ENCODE measurements at regions not wholly inside any gene's neighbourhood (a gene's known extent, or its start where the extent isn't known, plus 50 kb on each side); places are given as distances from the start of the nearest gene placed in this dataset.

DNA sequence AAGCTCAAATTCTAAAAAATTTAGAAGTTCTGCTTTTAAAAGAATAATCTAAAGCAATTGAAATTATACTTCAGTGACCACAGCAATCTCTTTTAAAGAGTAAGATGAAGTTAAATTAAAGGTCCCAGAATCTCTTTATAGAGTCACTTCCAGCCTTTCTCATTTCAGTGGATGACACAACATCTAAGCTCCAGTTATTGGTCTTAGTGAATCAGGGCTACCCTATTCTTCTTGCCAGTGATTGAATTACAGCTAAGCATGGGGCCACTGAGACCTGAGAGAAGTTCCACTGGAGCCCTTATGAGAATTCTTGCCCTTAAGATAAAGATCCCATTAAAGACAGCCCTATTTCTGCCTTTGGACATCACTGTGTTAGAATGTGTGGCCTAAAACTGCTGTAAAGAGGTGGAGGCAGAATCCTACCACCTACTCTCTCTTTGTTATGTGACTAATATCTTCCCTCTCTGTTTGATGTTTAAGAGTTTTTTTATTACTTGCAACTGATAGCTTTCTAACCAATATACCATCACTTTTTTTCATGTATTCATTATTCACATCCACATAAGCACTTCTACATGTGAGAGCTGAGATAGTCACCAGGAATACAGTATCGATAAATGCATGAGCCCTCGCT lies 128.6 kb downstream of the UNC5CL start:
- Histone ChIP-seq H3K27ac (replicated peaks in 1 of 4) (no peak overlapping the region), H3K9me3 (no peaks in the 10 kb centered on the region), H3K27me3 (no peaks in the 10 kb centered on the region), H3K36me3 (no peaks in the 10 kb centered on the region), H3K4me1 (peaks cover 8 to 12% (median 11%) of the 10 kb centered on the region in 4 donors), H3K4me3 (no peak overlapping the region)
- no peak for DNase-seq (ENCODE audit: extremely low spot score)
- 92% methylated on average over 2 of the region's 2 CpGs for WGBS
- TF ChIP-seq POLR2AphosphoS5 (IDR thresholded peaks at IDR 0.05): no peak
- TF ChIP-seq, protein P1, sequence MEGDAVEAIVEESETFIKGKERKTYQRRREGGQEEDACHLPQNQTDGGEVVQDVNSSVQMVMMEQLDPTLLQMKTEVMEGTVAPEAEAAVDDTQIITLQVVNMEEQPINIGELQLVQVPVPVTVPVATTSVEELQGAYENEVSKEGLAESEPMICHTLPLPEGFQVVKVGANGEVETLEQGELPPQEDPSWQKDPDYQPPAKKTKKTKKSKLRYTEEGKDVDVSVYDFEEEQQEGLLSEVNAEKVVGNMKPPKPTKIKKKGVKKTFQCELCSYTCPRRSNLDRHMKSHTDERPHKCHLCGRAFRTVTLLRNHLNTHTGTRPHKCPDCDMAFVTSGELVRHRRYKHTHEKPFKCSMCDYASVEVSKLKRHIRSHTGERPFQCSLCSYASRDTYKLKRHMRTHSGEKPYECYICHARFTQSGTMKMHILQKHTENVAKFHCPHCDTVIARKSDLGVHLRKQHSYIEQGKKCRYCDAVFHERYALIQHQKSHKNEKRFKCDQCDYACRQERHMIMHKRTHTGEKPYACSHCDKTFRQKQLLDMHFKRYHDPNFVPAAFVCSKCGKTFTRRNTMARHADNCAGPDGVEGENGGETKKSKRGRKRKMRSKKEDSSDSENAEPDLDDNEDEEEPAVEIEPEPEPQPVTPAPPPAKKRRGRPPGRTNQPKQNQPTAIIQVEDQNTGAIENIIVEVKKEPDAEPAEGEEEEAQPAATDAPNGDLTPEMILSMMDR (IDR thresholded peaks at IDR 0.05): no peak
- no peak for TF ChIP-seq EP300 (IDR thresholded peaks at IDR 0.05)
- TF ChIP-seq POLR2A (IDR thresholded peaks at IDR 0.05; ENCODE audit: low read depth): no peak
- intact Hi-C loops (cut with DNase I): no loop called here

DNA sequence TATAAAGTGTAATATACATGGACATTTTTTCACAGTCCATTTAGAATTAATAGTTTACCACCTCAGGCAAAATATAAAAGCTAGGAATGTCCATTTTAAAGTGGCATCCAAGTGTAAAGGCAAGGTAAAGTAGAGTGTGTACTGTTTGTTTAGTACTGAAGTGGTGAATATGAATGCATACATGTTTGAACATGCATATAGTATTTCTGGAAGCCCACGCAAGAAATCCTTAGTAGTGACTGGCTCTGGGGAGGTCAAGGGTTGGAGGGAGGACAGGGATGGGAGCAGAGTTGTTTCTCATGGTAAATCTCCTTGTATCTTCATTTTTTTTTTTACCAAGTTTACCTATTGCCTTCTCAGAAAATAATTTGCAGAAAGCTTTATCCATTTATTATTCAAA lies 129.2 kb downstream of the UNC5CL start:
- no peak overlapping the region for H3K27ac ChIP-seq (replicated peaks in 1 of 4)
- no peaks in the 10 kb centered on the region for H3K9me3 ChIP-seq
- no peaks in the 10 kb centered on the region for H3K36me3 ChIP-seq
- no peak for DNase-seq (ENCODE audit: extremely low spot score)
- no peaks in the 10 kb centered on the region for H3K27me3 ChIP-seq
- TF ChIP-seq POLR2AphosphoS5 (IDR thresholded peaks at IDR 0.05): no peak
- TF ChIP-seq POLR2A (IDR thresholded peaks at IDR 0.05; ENCODE audit: low read depth): no peak
- no peak for TF ChIP-seq EP300 (IDR thresholded peaks at IDR 0.05)
- TF ChIP-seq, protein P1 (IDR thresholded peaks at IDR 0.05): no peak
- 100% methylated on average over 1 of the region's 1 CpG for WGBS
- no peak overlapping the region for H3K4me3 ChIP-seq
- intact Hi-C loops (cut with DNase I): no loop called here
- H3K4me1 ChIP-seq: peaks cover 8 to 12% (median 11%) of the 10 kb centered on the region in 4 donors

DNA sequence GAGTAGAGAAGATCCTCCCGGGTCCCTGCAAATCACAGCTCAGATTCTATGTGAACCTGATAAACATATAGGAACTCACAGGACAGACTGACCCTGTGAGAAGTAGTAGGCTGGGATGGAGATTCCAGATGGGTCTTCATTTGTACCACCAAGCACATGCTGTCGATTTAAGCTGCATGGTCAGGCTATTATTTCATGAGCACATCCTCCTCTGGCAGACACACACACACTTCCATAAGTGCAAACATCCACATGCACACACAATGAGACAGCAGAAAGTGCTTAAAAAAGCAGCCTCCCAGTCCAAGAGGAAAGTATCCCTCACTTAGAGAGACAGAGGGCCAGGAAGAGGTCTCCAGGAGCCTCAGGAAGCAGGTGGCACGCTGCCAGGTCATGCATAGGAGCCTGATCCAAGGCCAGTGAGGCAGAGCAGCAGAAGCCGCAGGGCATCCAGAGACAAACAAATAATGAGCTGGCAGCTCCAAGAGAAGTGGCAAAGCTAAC lies 131.8 kb downstream of the UNC5CL start:
- 29% methylated on average over 3 of the region's 4 CpGs for WGBS
- H3K9me3 ChIP-seq: no peaks in the 10 kb centered on the region
- no peak overlapping the region for H3K4me3 ChIP-seq
- peaks cover 8 to 12% (median 11%) of the 10 kb centered on the region in 4 donors for H3K4me1 ChIP-seq
- intact Hi-C loops (cut with DNase I): no loop called here
- peak overlapping the region in 1 of 4 donors; percentile 15 for H3K27ac ChIP-seq (replicated peaks in 1 of 4)
- H3K36me3 ChIP-seq: no peaks in the 10 kb centered on the region
- TF ChIP-seq POLR2A (IDR thresholded peaks at IDR 0.05; ENCODE audit: low read depth): no peak
- TF ChIP-seq, protein P1 (IDR thresholded peaks at IDR 0.05): no peak
- TF ChIP-seq POLR2AphosphoS5 (IDR thresholded peaks at IDR 0.05): no peak
- no peak for TF ChIP-seq EP300 (IDR thresholded peaks at IDR 0.05)
- DNase-seq (ENCODE audit: extremely low spot score): no peak
- H3K27me3 ChIP-seq: no peaks in the 10 kb centered on the region

DNA sequence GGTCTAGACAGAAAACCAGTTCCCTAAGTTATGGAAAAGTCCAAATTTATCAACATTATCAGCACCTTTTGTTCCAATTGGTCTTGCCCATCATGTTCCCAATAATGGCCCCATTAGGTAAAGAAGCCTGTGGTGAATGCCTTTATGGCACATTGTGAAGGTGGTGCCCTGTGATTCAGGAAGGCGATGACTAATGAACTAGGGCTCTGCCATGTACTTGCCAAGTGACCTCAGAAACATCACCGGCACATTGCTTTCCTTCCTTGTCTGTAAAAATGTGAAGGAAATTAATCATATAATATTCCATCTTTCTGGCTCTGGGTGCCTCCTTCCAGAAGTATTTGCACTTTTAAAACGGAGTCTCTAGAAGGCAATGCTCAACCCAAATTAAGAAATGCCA lies 132.3 kb downstream of the UNC5CL start:
- Histone ChIP-seq H3K4me3 (no peak overlapping the region), H3K27me3 (no peaks in the 10 kb centered on the region), H3K4me1 (peaks cover 8 to 12% (median 11%) of the 10 kb centered on the region in 4 donors), H3K27ac (replicated peaks in 1 of 4) (no peak overlapping the region), H3K9me3 (no peaks in the 10 kb centered on the region), H3K36me3 (no peaks in the 10 kb centered on the region)
- TF ChIP-seq EP300 (IDR thresholded peaks at IDR 0.05) (no peak), POLR2AphosphoS5 (IDR thresholded peaks at IDR 0.05) (no peak), POLR2A (IDR thresholded peaks at IDR 0.05; ENCODE audit: low read depth) (no peak)
- TF ChIP-seq, protein P1 (IDR thresholded peaks at IDR 0.05): no peak
- intact Hi-C loops (cut with DNase I): no loop called here
- 41% methylated on average over 3 of the region's 3 CpGs for WGBS
- no peak for DNase-seq (ENCODE audit: extremely low spot score)
